Heart right ventricle (tissue), 16 donors: ENCODE measurements at regions not wholly inside any gene's neighbourhood (a gene's known extent, or its start where the extent isn't known, plus 50 kb on each side); places are given as distances from the start of the nearest gene placed in this dataset.

Experiments
- ATAC-seq, 8 donors: fragments of 200-7000 bp; cut with Tn5 transposase; one replicate each; pipeline ENCODE4 v1.9.1; 2020; ENCODE audit warnings: mild to moderate bottlenecking in 8 of 8, moderate library complexity in 8 of 8, moderate number of reproducible peaks in 1 of 8
- DNase-seq, 2 donors: peaks; one replicate each; pipeline ENCODE4 v3.0.0-alpha.2; 2020
- H3K27ac ChIP-seq, 10 donors: fragments of 200-600 bp; sonication (generic) in 2 of 10; one replicate each; pipeline versions ENCODE4 v1.5.0 to v1.8.0; 2020 to 2022; ENCODE audit warnings: mild to moderate bottlenecking in 3 of 10
- H3K27me3 ChIP-seq, 7 donors: fragments of 200-600 bp; one replicate each; pipeline ENCODE4 v1.8.0; 2021 to 2022; ENCODE audit warnings: mild to moderate bottlenecking in 2 of 7
- H3K36me3 ChIP-seq, 9 donors: fragments of 200-600 bp; sonication (generic) in 1 of 9; one replicate each; pipeline versions ENCODE4 v1.5.0 to v1.8.0; 2020 to 2022; ENCODE audit warnings: mild to moderate bottlenecking in 2 of 9
- H3K4me1 ChIP-seq, 9 donors: fragments of 200-600 bp; sonication (generic) in 1 of 9; one replicate each; pipeline versions ENCODE4 v1.5.0 to v1.8.0; 2020 to 2022; ENCODE audit warnings: mild to moderate bottlenecking in 4 of 9
- H3K4me3 ChIP-seq, 10 donors: fragments of 200-600 bp; sonication (generic) in 2 of 10; one replicate each; pipeline versions ENCODE4 v1.5.0 to v1.8.0; 2020 to 2022; ENCODE audit warnings: mild to moderate bottlenecking in 7 of 10, moderate library complexity in 2 of 10
- H3K9me3 ChIP-seq, 11 donors: fragments of 200-600 bp in 10 of 11; sonication (generic) in 2 of 11; one replicate each; pipeline versions ENCODE4 v1.5.0 to v1.8.0; 2013 to 2022; ENCODE audit warnings: mild to moderate bottlenecking in 2 of 11, control low read depth in 1 of 11, moderate library complexity in 1 of 11
- CTCF ChIP-seq, 9 donors: fragments of 200-600 bp; sonication (generic) in 2 of 9; IDR thresholded peaks; one replicate each; pipeline versions ENCODE4 v1.5.0 to v1.8.0; 2021 to 2022; ENCODE audit warnings: antibody characterized with exemption in 9 of 9, mild to moderate bottlenecking in 5 of 9, moderate library complexity in 1 of 9
- WGBS, 2 donors: extraction: QIAGEN DNeasy Blood & Tissue Kit; methylation state at CpG; one replicate each; pipeline ENCODE4 v1.1.7; 2013; ENCODE audit warnings: inconsistent platforms in 1 of 2; 5-methylcytosine and 5-hydroxymethylcytosine counted together
- intact Hi-C, 10 donors: fragments of 100-400 bp; cut with DNase I; formaldehyde crosslinking; loops; one replicate each; pipeline versions ENCODE4 v1.11.1 to v1.14.2; 2022
- donor health status: Arrhythmogenic right ventricular cardiomyopathy.
- donor health status: ischemic (EF 13 %, LVEDD 7.1; RV severe dilation, severe dysfunction).
- donor health status: healthy with polysubstance abuse.
- donor health status: DM: no; HTN: yes; CAD: no.
- donor health status: DM: no; HTN: no; CAD: no.
- donor health status: ischemic (EF 25% LVEDD 6.9; RV normal size, moderate dysfunction).
- donor health status: ischemic (EF 25% LVEDD 5.7; RV mildly dilated, moderate dysfunction).
- donor health status: healthy.
- donor health status: DM: yes; HTN: yes; CAD: no.
- donor health status: Ischemic cardiomyopathy.
- donor health status: ischemic (EF 35%, LVEDD 5.7; RV mildly dilated, moderate dysfunction).
- donor health status: nonischemic (EF 11% LVEDD 7.7; RV severe dilation, severe dysfunction).
- donor health status: DM: yes; HTN: yes; CAD: no.
- donor health status: PGD.
- donor health status: ischemic (EF 29% LVEDD 5.4; RV normal size, mild dysfunction).
- donor health status: nonischemic (EF 23%, LVEDD 6.1; RV moderate dilation, normal function).

GRCh38 chr9:79302569-79302968, 269.2 kb upstream of the TLE4 start:
- no peak for TF ChIP-seq CTCF (IDR thresholded peaks at IDR 0.05)
- no peaks in the 10 kb centered on the region for H3K9me3 ChIP-seq
- no peak overlapping the region for H3K4me3 ChIP-seq
- H3K27me3 ChIP-seq: peaks cover 0 to 17% (median 0%) of the 10 kb centered on the region in 7 donors
- H3K36me3 ChIP-seq: no peaks in the 10 kb centered on the region
- no peak overlapping the region for H3K27ac ChIP-seq
- 14 to 17% methylated on average over 4 of the region's 4 CpGs for WGBS, 2 donors
- no peaks in the 10 kb centered on the region for H3K4me1 ChIP-seq
- intact Hi-C loops: loop anchor here in 1 of 10 donors (5.0 kb wide), 1 partner anchor 150 kb away; no protein-coding TSS in a partner anchor
- DNase-seq: no peak
- no peak for ATAC-seq

GRCh38 chr9:79308012-79308411, 263.8 kb upstream of the TLE4 start:
- H3K36me3 ChIP-seq: no peaks in the 10 kb centered on the region
- no peak overlapping the region for H3K4me3 ChIP-seq
- ATAC-seq (no peak), DNase-seq (no peak)
- no peaks in the 10 kb centered on the region for H3K4me1 ChIP-seq
- peaks cover 0 to 14% (median 0%) of the 10 kb centered on the region in 7 donors for H3K27me3 ChIP-seq
- TF ChIP-seq CTCF (IDR thresholded peaks at IDR 0.05): no peak
- H3K27ac ChIP-seq: no peak overlapping the region
- no peaks in the 10 kb centered on the region for H3K9me3 ChIP-seq
- intact Hi-C loops: no loop called here
- 68 to 69% methylated on average over 6 of the region's 6 CpGs for WGBS, 2 donors

GRCh38 chr9:79312686-79313421, 258.9 kb upstream of the TLE4 start:
- 68 to 71% methylated on average over 13 of the region's 13 CpGs for WGBS, 2 donors
- H3K27me3 ChIP-seq: peaks cover 0 to 12% (median 0%) of the 10 kb centered on the region in 7 donors
- ATAC-seq (no peak), DNase-seq (no peak)
- intact Hi-C loops: no loop called here
- H3K36me3 ChIP-seq: no peaks in the 10 kb centered on the region
- no peak overlapping the region for H3K27ac ChIP-seq
- no peak for TF ChIP-seq CTCF (IDR thresholded peaks at IDR 0.05)
- no peaks in the 10 kb centered on the region for H3K9me3 ChIP-seq
- H3K4me1 ChIP-seq: no peaks in the 10 kb centered on the region
- H3K4me3 ChIP-seq: no peak overlapping the region

GRCh38 chr9:79325501-79325900, 246.3 kb upstream of the TLE4 start:
- ATAC-seq: no peak

More at GRCh38 chr9:79325501-79325900, 246.3 kb upstream of the TLE4 start:
- Histone ChIP-seq H3K4me3 (no peak overlapping the region), H3K9me3 (peaks cover 0 to 8% (median 0%) of the 10 kb centered on the region in 11 donors), H3K27ac (no peak overlapping the region), H3K27me3 (no peaks in the 10 kb centered on the region), H3K4me1 (no peaks in the 10 kb centered on the region), H3K36me3 (no peaks in the 10 kb centered on the region)
- DNase-seq: no peak
- intact Hi-C loops: loop anchor here in 1 of 10 donors (10.0 kb wide), 1 partner anchor 59 kb away; no protein-coding TSS in a partner anchor
- 70 to 87% methylated on average over 3 of the region's 3 CpGs for WGBS, 2 donors
- no peak for TF ChIP-seq CTCF (IDR thresholded peaks at IDR 0.05)
